Uterus (tissue), 2 donors: ENCODE measurements at regions not wholly inside any gene's neighbourhood (a gene's known extent, or its start where the extent isn't known, plus 50 kb on each side); places are given as distances from the start of the nearest gene placed in this dataset.

Experiments used
- CTCF ChIP-seq, 4 experiments: fragments of 200-600 bp in 2 of 4; fragments of 450-650 bp in 2 of 4; sonication (generic) in 2 of 4; IDR thresholded peaks; one replicate each; pipeline ENCODE4 v1.5.1; 2016 to 2019; ENCODE audit warnings: antibody characterized with exemption in 4 of 4, mild to moderate bottlenecking in 2 of 4, moderate library complexity in 1 of 4
- POLR2A ChIP-seq, 2 donors: fragments of 450-650 bp; IDR thresholded peaks; one replicate each; pipeline ENCODE4 v1.6.1; 2016; ENCODE audit warnings: antibody characterized with exemption in 2 of 2, mild to moderate bottlenecking in 1 of 2, moderate library complexity in 1 of 2

GRCh38 chr3:193945143-193945542, 190.8 kb upstream of the HES1 start:
- TF ChIP-seq CTCF (IDR thresholded peaks at IDR 0.05) (no peak), POLR2A (IDR thresholded peaks at IDR 0.05) (no peak)
